ENCODE measurements at regions not wholly inside any gene's neighbourhood (a gene's known extent, or its start where the extent isn't known, plus 50 kb on each side); places are given as distances from the start of the nearest gene placed in this dataset.

GRCh38 chr11:79864882-79865281 is 424.1 kb upstream of the TENM4 start:
- no peak for DNase-seq (ENCODE audit: low spot score)
- Histone ChIP-seq H3K27me3 (ENCODE audit: control insufficient read depth in 4 of 4, insufficient read depth in 4 of 4, low read length in 3 of 4) (peaks cover 0 to 5% (median 0%) of the 10 kb centered on the region in 4 donors), H3K4me3 (ENCODE audit: low read depth in 1 of 3, low read length in 3 of 3) (no peak overlapping the region), H3K27ac (ENCODE audit: low read depth in 1 of 2, low read length in 2 of 2) (no peak overlapping the region), H3K4me1 (ENCODE audit: control insufficient read depth in 4 of 4, insufficient read depth in 4 of 4, low read length in 3 of 4) (no peaks in the 10 kb centered on the region), H3K9ac (ENCODE audit: low read depth in 1 of 2, low read length in 2 of 2) (no peak overlapping the region), H3K9me3 (ENCODE audit: control insufficient read depth in 4 of 4, low read length in 3 of 4) (no peaks in the 10 kb centered on the region), H3K36me3 (ENCODE audit: control insufficient read depth in 4 of 4, insufficient read depth in 3 of 4, low read depth in 1 of 4, low read length in 3 of 4) (no peaks in the 10 kb centered on the region)
- no peak for TF ChIP-seq HNF4G (IDR thresholded peaks at IDR 0.05)
- TF ChIP-seq FOXA2 (IDR thresholded peaks at IDR 0.05): no peak
- TF ChIP-seq, protein P1, sequence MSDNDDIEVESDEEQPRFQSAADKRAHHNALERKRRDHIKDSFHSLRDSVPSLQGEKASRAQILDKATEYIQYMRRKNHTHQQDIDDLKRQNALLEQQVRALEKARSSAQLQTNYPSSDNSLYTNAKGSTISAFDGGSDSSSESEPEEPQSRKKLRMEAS (IDR thresholded peaks at IDR 0.05): no peak
- TF ChIP-seq JUND (IDR thresholded peaks at IDR 0.05): no peak
- no peak for TF ChIP-seq REST (IDR thresholded peaks at IDR 0.05)
- no peak for TF ChIP-seq EGR1 (IDR thresholded peaks at IDR 0.05; ENCODE audit: low read depth in 2 of 2)
- TF ChIP-seq FOXA1 (IDR thresholded peaks at IDR 0.05): no peak
- WGBS: 67% methylated on average over 6 of the region's 6 CpGs

GRCh38 chr11:79860336-79860735 is 419.5 kb upstream of the TENM4 start:
- H3K9ac ChIP-seq (ENCODE audit: low read depth in 1 of 2, low read length in 2 of 2): no peak overlapping the region
- no peak for TF ChIP-seq GABPA (IDR thresholded peaks at IDR 0.05 in 1 of 2, conservative IDR thresholded peaks at IDR 0.05 in 1 of 2)
- 61% methylated on average over 3 of the region's 3 CpGs for WGBS
- H3K27ac ChIP-seq (ENCODE audit: low read depth in 1 of 2, low read length in 2 of 2): no peak overlapping the region
- H3K4me3 ChIP-seq (ENCODE audit: low read depth in 1 of 3, low read length in 3 of 3): no peak overlapping the region
- H3K36me3 ChIP-seq (ENCODE audit: control insufficient read depth in 4 of 4, insufficient read depth in 3 of 4, low read depth in 1 of 4, low read length in 3 of 4): no peaks in the 10 kb centered on the region
- no peaks in the 10 kb centered on the region for H3K4me1 ChIP-seq (ENCODE audit: control insufficient read depth in 4 of 4, insufficient read depth in 4 of 4, low read length in 3 of 4)
- no peaks in the 10 kb centered on the region for H3K9me3 ChIP-seq (ENCODE audit: control insufficient read depth in 4 of 4, low read length in 3 of 4)
- peaks cover 0 to 5% (median 0%) of the 10 kb centered on the region in 4 donors for H3K27me3 ChIP-seq (ENCODE audit: control insufficient read depth in 4 of 4, insufficient read depth in 4 of 4, low read length in 3 of 4)
- DNase-seq (ENCODE audit: low spot score): no peak

- 80% methylated on average over 10 of the region's 10 CpGs for WGBS
- TF ChIP-seq HNF4A (conservative IDR thresholded peaks at IDR 0.05) (no peak), YY1 (IDR thresholded peaks at IDR 0.05) (no peak), JUND (IDR thresholded peaks at IDR 0.05) (no peak), RXRA (IDR thresholded peaks at IDR 0.05) (no peak), REST (IDR thresholded peaks at IDR 0.05) (no peak), NR2F2 (IDR thresholded peaks at IDR 0.05) (no peak), HNF4G (IDR thresholded peaks at IDR 0.05) (no peak), TAF1 (conservative IDR thresholded peaks at IDR 0.05) (no peak), SP1 (IDR thresholded peaks at IDR 0.05) (no peak), GABPA (IDR thresholded peaks at IDR 0.05 in 1 of 2, conservative IDR thresholded peaks at IDR 0.05 in 1 of 2) (no peak), FOXA2 (IDR thresholded peaks at IDR 0.05) (no peak), RAD21 (IDR thresholded peaks at IDR 0.05) (no peak), EGR1 (IDR thresholded peaks at IDR 0.05; ENCODE audit: low read depth in 2 of 2) (no peak)
- TF ChIP-seq, protein P2, sequence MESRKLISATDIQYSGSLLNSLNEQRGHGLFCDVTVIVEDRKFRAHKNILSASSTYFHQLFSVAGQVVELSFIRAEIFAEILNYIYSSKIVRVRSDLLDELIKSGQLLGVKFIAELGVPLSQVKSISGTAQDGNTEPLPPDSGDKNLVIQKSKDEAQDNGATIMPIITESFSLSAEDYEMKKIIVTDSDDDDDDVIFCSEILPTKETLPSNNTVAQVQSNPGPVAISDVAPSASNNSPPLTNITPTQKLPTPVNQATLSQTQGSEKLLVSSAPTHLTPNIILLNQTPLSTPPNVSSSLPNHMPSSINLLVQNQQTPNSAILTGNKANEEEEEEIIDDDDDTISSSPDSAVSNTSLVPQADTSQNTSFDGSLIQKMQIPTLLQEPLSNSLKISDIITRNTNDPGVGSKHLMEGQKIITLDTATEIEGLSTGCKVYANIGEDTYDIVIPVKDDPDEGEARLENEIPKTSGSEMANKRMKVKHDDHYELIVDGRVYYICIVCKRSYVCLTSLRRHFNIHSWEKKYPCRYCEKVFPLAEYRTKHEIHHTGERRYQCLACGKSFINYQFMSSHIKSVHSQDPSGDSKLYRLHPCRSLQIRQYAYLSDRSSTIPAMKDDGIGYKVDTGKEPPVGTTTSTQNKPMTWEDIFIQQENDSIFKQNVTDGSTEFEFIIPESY (IDR thresholded peaks at IDR 0.05): no peak
- TF ChIP-seq, protein P1 (IDR thresholded peaks at IDR 0.05): no peak
- no peaks in the 10 kb centered on the region for H3K9me3 ChIP-seq (ENCODE audit: control insufficient read depth in 4 of 4, low read length in 3 of 4)
- H3K27ac ChIP-seq (ENCODE audit: low read depth in 1 of 2, low read length in 2 of 2): no peak overlapping the region
- DNase-seq (ENCODE audit: low spot score): no peak
- no peak overlapping the region for H3K4me3 ChIP-seq (ENCODE audit: low read depth in 1 of 3, low read length in 3 of 3)
- H3K27me3 ChIP-seq (ENCODE audit: control insufficient read depth in 4 of 4, insufficient read depth in 4 of 4, low read length in 3 of 4): peaks cover 0 to 5% (median 0%) of the 10 kb centered on the region in 4 donors
- no peaks in the 10 kb centered on the region for H3K36me3 ChIP-seq (ENCODE audit: control insufficient read depth in 4 of 4, insufficient read depth in 3 of 4, low read depth in 1 of 4, low read length in 3 of 4)
- H3K9ac ChIP-seq (ENCODE audit: low read depth in 1 of 2, low read length in 2 of 2): no peak overlapping the region
- no peaks in the 10 kb centered on the region for H3K4me1 ChIP-seq (ENCODE audit: control insufficient read depth in 4 of 4, insufficient read depth in 4 of 4, low read length in 3 of 4)
Measured at GRCh38 chr11:79857377-79858214, 416.8 kb upstream of the TENM4 start.

All from liver (tissue), 7 donors.